NCI-H1105 treated with DMSO at 0.1 percent for 48 hours (cell line): ENCODE measurements at regions not wholly inside any gene's neighbourhood (a gene's known extent, or its start where the extent isn't known, plus 50 kb on each side); places are given as distances from the start of the nearest gene placed in this dataset.

ENCODE experiments used
- DNase-seq: peaks from one replicate; lab custom pipeline; 2025; lab: John Stamatoyannopoulos, UW

DNA sequence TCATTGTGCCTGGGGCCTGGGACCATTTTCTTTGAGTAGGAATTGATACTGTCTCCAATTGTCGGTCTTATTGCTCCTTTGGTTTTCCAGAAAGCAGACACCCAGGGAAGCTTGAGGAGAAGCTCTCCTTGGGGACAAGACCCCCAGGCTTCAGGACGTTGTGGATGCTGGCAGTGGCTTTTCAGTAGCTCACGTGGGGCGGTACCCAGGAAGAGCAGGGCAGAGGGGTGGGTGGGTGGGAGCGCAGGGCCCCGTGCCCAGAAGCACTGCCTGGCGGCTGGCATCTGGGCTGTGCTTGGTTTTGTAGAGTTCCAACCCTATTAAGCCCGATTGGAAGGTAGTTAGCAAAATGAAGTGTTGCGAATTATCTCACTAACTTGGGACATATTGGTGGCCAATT, 374.2 kb upstream of the IRX1 start:
- DNase-seq, result no peak

GRCh38 chr5:3220638-3221288, 374.9 kb upstream of the IRX1 start:
- no peak for DNase-seq

GRCh38 chr5:3220201-3220600, 375.4 kb upstream of the IRX1 start:
- DNase-seq, result no peak

GRCh38 chr5:3218916-3219650, 376.5 kb upstream of the IRX1 start:
- DNase-seq, result no peak

DNA sequence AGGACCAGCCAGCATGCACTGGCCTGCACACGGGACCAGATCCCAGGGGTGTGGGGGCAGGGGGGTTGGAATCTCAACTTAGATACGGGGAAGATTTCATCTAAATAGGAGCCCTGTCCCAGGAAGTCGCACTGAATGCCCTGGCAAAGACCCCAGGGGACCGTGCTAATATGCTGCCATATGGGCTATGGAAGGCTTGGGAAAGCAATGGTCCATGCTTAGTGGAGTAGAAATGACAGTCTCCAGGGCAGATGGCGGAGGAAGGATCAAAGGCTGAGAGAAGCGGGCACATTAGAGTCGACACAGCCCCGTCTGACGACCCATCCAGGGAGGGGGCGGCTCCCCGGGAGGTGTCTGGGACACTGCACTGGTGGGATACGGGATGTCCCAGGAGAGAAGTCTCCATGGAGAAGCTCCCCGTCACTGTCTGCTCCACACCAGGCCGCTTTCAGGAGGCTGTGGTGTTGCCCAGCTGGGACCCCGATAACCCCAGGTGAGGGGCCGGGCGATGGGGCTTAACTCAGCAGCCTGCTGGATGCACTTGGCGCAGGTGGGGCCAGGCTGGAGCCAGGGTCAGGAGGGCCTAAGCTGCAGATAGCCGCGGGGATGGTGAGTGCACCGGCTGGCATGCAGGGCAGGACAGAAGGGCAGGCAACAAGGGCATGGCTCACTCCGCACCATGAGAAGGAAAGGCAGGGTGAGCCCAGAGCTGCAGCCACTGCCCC, 377.7 kb upstream of the IRX1 start:
- DNase-seq, result no peak

GRCh38 chr5:3217114-3217513, 378.5 kb upstream of the IRX1 start:
- DNase-seq, result no peak

- DNase-seq, result no peak
Observed at GRCh38 chr5:3216386-3216785, 379.2 kb upstream of the IRX1 start.

DNA sequence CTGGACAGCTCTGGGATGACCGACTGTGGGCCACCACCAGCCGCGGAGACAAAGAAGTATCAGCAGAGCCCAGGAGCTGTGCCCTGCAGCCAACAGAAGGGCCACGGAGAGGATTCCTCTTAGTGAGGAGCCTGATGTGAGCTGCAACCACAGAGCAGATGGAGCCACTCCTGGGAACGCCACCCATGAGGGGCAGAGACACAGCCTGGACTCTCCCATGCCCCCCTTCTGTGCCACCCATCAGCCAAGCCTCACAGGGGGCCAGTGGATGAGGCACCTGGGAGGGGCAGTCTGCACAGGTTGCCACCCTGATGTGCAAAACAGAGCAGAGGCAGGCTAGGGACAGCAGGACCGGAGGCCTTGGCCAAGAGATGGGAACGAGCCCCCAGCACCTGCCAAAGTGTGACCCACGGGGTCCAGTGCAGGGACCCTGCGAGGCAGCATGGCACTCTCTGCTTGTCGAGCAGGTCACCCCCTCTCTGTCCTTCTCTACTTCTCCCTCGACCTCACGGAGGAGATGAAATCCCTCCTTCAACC, 380.7 kb upstream of the IRX1 start:
- no peak for DNase-seq

GRCh38 chr5:3214396-3214795, 381.2 kb upstream of the IRX1 start:
- no peak for DNase-seq

DNA sequence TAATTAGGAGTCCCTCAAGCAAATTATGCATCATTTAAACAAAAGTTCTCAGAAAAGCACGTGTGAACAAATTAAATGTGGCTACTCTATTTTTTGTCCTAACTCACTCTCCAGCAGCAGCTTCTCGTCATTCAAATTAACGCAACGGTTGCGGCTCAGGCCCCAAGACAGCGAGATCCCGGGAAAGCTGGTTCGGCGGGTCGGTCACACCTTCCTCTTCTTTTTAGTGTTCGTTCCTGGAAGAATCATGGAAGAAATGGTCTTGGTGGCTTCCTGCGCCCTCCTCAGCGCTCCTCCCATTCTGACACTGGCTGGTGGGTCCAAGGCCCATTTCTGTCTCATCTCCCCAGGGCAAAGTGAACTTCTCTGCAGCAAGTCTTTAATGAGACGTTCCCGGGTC, 382.8 kb upstream of the IRX1 start:
- no peak for DNase-seq

GRCh38 chr5:3210531-3210930, 385.1 kb upstream of the IRX1 start:
- DNase-seq, result no peak

GRCh38 chr5:3209918-3210317, 385.7 kb upstream of the IRX1 start:
- no peak for DNase-seq

GRCh38 chr5:3202570-3202969, 393.1 kb upstream of the IRX1 start:
- DNase-seq, result no peak

GRCh38 chr5:3201941-3202340, 393.7 kb upstream of the IRX1 start:
- no peak for DNase-seq

DNA sequence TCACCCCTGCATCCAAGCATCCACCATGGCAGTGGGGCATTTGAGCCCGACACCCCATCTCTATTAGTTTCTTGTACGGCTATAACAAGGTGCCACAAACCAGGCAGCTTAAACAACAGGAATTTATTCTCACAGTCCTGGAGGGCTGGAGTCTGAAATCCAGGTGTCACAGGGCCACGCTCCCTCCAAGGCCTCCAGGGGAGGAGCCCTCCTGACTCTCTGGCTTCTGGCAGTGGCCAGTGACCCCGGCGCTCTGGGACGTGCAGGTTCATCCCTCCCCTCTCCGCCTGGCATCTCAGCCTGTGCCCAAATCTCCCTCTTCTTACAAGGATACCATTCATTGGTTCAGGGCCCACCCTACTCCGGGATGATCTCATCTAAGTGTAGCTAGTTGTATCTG, 394.5 kb upstream of the IRX1 start:
- no peak for DNase-seq

GRCh38 chr5:3199962-3200755, 395.5 kb upstream of the IRX1 start:
- DNase-seq, result no peak

GRCh38 chr5:3198074-3198449, 397.6 kb upstream of the IRX1 start:
- peak; percentile 99 for DNase-seq

GRCh38 chr5:3197304-3198073, 398.1 kb upstream of the IRX1 start:
- no peak for DNase-seq

- no peak for DNase-seq
Observed at GRCh38 chr5:3195994-3196393, 399.6 kb upstream of the IRX1 start.

- no peak for DNase-seq
Observed at GRCh38 chr5:3194684-3195083, 400.9 kb upstream of the IRX1 start.

- no peak for DNase-seq
Observed at GRCh38 chr5:3194271-3194670, 401.4 kb upstream of the IRX1 start.
